Occipital lobe (tissue), 2 donors: ENCODE measurements at regions not wholly inside any gene's neighbourhood (a gene's known extent, or its start where the extent isn't known, plus 50 kb on each side); places are given as distances from the start of the nearest gene placed in this dataset. TPM values are rescaled to one million over a fixed set of nuclear protein-coding genes. Genes with fewer than 3 reads are reported as not detected.
"Not testable (repeated sequence)": the region's sequence is repeated elsewhere in the genome, so short reads cannot be mapped to it uniquely, and the experiment has no call there.

Source experiments
- DNase-seq: peaks from one replicate; lab custom pipeline; 2025; lab: John Stamatoyannopoulos, UW
- small RNA-seq: library from RNA; depleted of rRNA; stranded (forward); fragments of <200 nt; gene quantifications from one replicate; pipeline ENCODE3, GENCODE V24; 2014

GRCh38 chr7:98771941-98772603, 97.7 kb downstream of the TMEM130 start:
- no peak for DNase-seq

GRCh38 chr7:98774884-98775283, 94.9 kb downstream of the TMEM130 start:
- no peak for DNase-seq

- DNase-seq, result no peak
These were observed 92.8 kb downstream of the TMEM130 start for GRCh38 chr7:98777051-98777450.

- DNase-seq, result no peak
These were observed 91.4 kb downstream of the TMEM130 start for GRCh38 chr7:98778421-98778820.

GRCh38 chr7:98779800-98780587, 89.8 kb downstream of the TMEM130 start:
- no peak for DNase-seq

GRCh38 chr7:98784216-98784785, 85.5 kb downstream of the TMEM130 start:
- no peak for DNase-seq

- no peak for DNase-seq
These were observed 83.8 kb downstream of the TMEM130 start for GRCh38 chr7:98785929-98786571.

GRCh38 chr7:98788966-98789365, 80.8 kb downstream of the TMEM130 start:
- DNase-seq, result no peak

- not testable (repeated sequence) for DNase-seq
These were observed 75.4 kb downstream of the TMEM130 start for GRCh38 chr7:98794453-98794852.

GRCh38 chr7:98795741-98796493, 73.9 kb downstream of the TMEM130 start:
- DNase-seq, result no peak

Small RNA genes lying in the stretch of these regions (small RNA-seq; reads per million reads assigned to genes)
- not detected for gene RNU6-393P
